Karpas-422 (cell line): ENCODE measurements at regions not wholly inside any gene's neighbourhood (a gene's known extent, or its start where the extent isn't known, plus 50 kb on each side); places are given as distances from the start of the nearest gene placed in this dataset.
"Not testable (repeated sequence)": the region's sequence is repeated elsewhere in the genome, so short reads cannot be mapped to it uniquely, and the experiment has no call there.

ENCODE experiments used
- DNase-seq: peaks from one replicate; pipeline ENCODE4 v3.0.0-alpha.2; 2015
- H2AFZ ChIP-seq: fragments of 200-600 bp; sonication (generic); 2 replicates; pipeline ENCODE4 v1.6.1; 2014; ENCODE audit warnings: antibody characterized with exemption, low read length, mixed read lengths
- H3K27ac ChIP-seq: fragments of 200-600 bp; sonication (generic); 2 replicates; pipeline ENCODE4 v1.5.1; 2014; ENCODE audit warnings: mild to moderate bottlenecking, low read length, moderate library complexity
- H3K27me3 ChIP-seq: fragments of 200-600 bp; sonication (generic); 2 replicates; pipeline ENCODE4 v1.6.1; 2014; ENCODE audit warnings: low read length, mixed read lengths
- H3K36me3 ChIP-seq: fragments of 200-600 bp; sonication (generic); 2 replicates; pipeline ENCODE4 v1.6.1; 2014; ENCODE audit warnings: low read length, mixed read lengths; ENCODE audit not compliant: insufficient read depth
- H3K4me1 ChIP-seq: fragments of 200-600 bp; sonication (generic); 2 replicates; pipeline ENCODE4 v1.6.1; 2014; ENCODE audit warnings: mild to moderate bottlenecking, low read length, mixed read lengths
- H3K4me2 ChIP-seq: fragments of 200-600 bp; sonication (generic); 2 replicates; pipeline ENCODE4 v1.6.1; 2014; ENCODE audit warnings: low read length, low read depth, mild to moderate bottlenecking; ENCODE audit not compliant: poor library complexity, severe bottlenecking
- H3K4me3 ChIP-seq: fragments of 200-600 bp; sonication (generic); 2 replicates; pipeline ENCODE4 v1.5.1; 2014; ENCODE audit warnings: mild to moderate bottlenecking, antibody characterized with exemption, low read length, mixed read lengths
- H3K79me2 ChIP-seq: fragments of 200-600 bp; sonication (generic); 2 replicates; pipeline ENCODE4 v1.6.1; 2014; ENCODE audit warnings: mild to moderate bottlenecking, low read length, mixed read lengths
- H3K9ac ChIP-seq: fragments of 200-600 bp; sonication (generic); 2 replicates; pipeline ENCODE4 v1.6.0; 2014; ENCODE audit warnings: low read length
- H3K9me2 ChIP-seq: fragments of 200-600 bp; sonication (generic), shearing (Covaris generic); replicated peaks from 2 replicates; pipeline ENCODE4 v1.6.0; 2014; ENCODE audit warnings: mild to moderate bottlenecking, low read length, moderate library complexity; ENCODE audit not compliant: insufficient read depth
- H3K9me3 ChIP-seq: fragments of 300-700, 200-600 bp; sonication (generic); 2 replicates; pipeline ENCODE4 v1.6.1; 2014; ENCODE audit warnings: low read length, mixed read lengths
- H4K20me1 ChIP-seq: fragments of 200-600 bp; sonication (generic); 2 replicates; pipeline ENCODE4 v1.6.1; 2014; ENCODE audit warnings: mild to moderate bottlenecking, antibody characterized with exemption, low read length, low read depth; ENCODE audit not compliant: insufficient read depth

DNA sequence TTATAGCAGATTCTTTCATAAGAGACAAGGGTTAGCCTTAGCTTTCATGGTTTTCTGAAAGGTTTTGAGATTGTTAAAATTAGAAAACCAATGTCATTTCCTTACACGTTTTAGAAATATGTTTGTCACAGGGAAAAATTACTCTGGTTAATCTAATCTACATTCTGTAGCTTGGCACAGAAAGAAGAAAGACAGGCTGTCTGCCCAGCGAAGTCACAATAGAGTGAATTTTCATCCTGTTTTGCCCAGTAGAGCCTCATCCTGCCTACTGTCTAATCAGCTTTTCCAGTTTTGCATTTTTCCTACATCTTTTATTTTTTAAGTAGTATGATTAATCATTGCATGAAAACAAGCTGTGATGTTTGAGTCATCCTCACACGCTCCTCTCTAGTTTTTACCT is 688.8 kb downstream of the MTRR start:
- no peak for DNase-seq
- H3K4me2 ChIP-seq, result no peak overlapping the region
- H4K20me1 ChIP-seq, result no peaks in the 10 kb centered on the region
- no peaks in the 10 kb centered on the region for H3K4me1 ChIP-seq
- no peaks in the 10 kb centered on the region; the same call in 1 of the 2 replicates for H3K9me2 ChIP-seq
- H3K9me3 ChIP-seq, result peaks cover 6% of the 10 kb centered on the region
- no peak overlapping the region for H3K27ac ChIP-seq
- no peaks in the 10 kb centered on the region for H3K27me3 ChIP-seq
- no peaks in the 10 kb centered on the region for H3K36me3 ChIP-seq
- no peak overlapping the region for H3K9ac ChIP-seq
- H3K79me2 ChIP-seq, result no peaks in the 10 kb centered on the region
- no peak overlapping the region for H2AFZ ChIP-seq
- no peak overlapping the region for H3K4me3 ChIP-seq

DNA sequence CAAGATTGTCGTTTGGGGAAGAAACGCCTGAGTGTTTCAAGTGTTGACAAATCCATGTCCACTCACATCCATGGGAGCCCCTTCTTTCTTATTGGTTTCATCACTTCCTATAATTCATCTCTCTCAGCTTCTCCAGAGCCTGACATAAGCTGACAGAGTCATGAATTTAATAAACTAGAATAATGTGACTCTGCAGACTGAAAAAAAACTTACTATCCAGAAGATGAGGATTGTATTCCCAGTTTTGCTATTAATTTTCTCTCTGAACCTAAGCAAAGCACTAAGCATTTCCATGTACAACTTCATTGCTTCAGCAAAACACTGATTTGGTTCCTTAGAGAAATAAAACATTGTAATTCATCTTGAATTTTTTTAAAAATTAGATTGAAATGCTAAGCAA is 691.8 kb downstream of the MTRR start:
- Histone ChIP-seq H3K9me3 (peaks cover 4% of the 10 kb centered on the region), H3K36me3 (no peaks in the 10 kb centered on the region), H3K79me2 (no peaks in the 10 kb centered on the region), H3K4me3 (no peak overlapping the region), H3K9me2 (no peaks in the 10 kb centered on the region; the same call in 1 of the 2 replicates), H3K4me1 (peaks cover 5% of the 10 kb centered on the region), H3K27me3 (no peaks in the 10 kb centered on the region), H3K9ac (no peak overlapping the region), H3K4me2 (no peak overlapping the region), H4K20me1 (no peaks in the 10 kb centered on the region), H2AFZ (no peak overlapping the region), H3K27ac (no peak overlapping the region)
- DNase-seq, result no peak

DNA sequence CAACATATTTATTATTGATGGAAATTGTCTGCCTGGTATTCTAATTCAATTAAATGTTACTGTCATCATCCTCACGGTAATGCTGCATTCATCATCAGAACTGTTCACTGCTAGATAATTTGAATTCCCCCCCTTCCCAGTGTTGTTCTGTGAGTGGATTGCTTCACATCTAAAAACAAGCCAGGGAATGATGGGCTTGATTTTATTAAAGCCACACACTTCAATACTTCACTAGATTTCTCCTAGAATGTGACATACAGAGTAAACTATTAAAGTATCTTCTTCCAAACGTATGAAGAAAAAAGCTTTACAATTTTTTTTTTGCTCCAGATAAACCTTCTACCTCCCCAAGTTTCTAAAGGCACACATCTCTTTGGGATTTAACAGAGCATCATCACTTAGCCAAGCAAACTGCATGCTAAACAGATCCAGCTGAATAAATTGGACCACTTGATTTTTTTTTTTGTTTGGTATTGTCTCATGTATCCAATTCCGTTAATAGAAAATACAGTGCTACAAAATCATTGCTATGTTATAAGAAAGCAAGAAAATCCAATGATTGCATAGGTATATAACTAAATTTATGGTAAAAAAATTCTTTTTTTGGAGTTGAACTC is 692.4 kb downstream of the MTRR start:
- Histone ChIP-seq H3K9me3 (peaks cover 4% of the 10 kb centered on the region), H3K4me2 (no peak overlapping the region), H3K4me1 (peaks cover 5% of the 10 kb centered on the region), H3K36me3 (no peaks in the 10 kb centered on the region), H3K9me2 (no peaks in the 10 kb centered on the region; the same call in 1 of the 2 replicates), H3K27ac (no peak overlapping the region), H3K27me3 (no peaks in the 10 kb centered on the region), H4K20me1 (no peaks in the 10 kb centered on the region), H3K9ac (no peak overlapping the region), H3K79me2 (no peaks in the 10 kb centered on the region), H3K4me3 (no peak overlapping the region), H2AFZ (no peak overlapping the region)
- no peak for DNase-seq

DNA sequence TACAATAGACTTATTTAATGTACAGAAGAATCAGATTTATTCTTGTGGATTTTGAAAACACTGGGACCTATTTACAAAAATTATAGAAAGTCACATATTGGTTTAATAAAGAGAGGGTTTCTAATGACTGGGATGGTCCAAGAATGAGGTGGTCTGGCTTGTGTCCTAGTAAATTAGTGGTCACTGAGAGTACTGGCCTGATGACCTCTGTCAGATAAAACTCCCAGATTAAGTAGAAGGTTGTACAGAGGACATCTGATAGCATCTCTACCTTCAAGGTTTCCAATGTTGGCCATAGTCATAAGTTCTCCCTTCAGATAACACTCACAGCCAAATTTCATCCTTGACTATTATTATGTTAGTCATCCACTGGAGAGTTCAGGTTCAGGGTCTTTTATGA is 692.9 kb downstream of the MTRR start:
- no peak overlapping the region for H3K4me2 ChIP-seq
- H3K9me2 ChIP-seq, result no peaks in the 10 kb centered on the region; the same call in 1 of the 2 replicates
- H3K79me2 ChIP-seq, result no peaks in the 10 kb centered on the region
- H3K27me3 ChIP-seq, result no peaks in the 10 kb centered on the region
- H3K4me3 ChIP-seq, result no peak overlapping the region
- H3K9ac ChIP-seq, result no peak overlapping the region
- no peaks in the 10 kb centered on the region for H4K20me1 ChIP-seq
- H3K9me3 ChIP-seq, result peaks cover 4% of the 10 kb centered on the region
- H2AFZ ChIP-seq, result no peak overlapping the region
- no peak for DNase-seq
- H3K27ac ChIP-seq, result no peak overlapping the region
- peaks cover 5% of the 10 kb centered on the region for H3K4me1 ChIP-seq
- no peaks in the 10 kb centered on the region for H3K36me3 ChIP-seq

DNA sequence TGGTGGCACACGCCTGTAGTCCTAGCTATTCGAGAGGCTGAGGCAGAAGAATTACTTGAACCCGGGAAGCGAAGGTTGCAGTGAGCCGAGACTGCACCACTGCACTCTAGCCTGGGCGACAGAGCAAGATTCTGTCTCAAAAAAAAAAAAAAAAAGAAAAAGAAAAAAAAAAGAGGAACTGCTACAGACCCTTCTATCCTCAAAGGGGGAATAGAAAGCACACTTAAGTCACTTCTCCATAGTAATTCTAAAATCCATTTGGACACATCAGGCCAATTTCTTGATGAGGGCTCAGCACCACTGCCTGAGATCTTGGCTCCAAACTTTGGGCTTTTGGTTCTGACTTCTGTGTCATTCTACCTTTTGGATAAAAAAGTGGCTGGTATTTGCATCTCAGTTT is 694.6 kb downstream of the MTRR start:
- not testable (repeated sequence) for H3K27ac ChIP-seq, H4K20me1 ChIP-seq, H3K36me3 ChIP-seq, H3K9ac ChIP-seq, H3K4me1 ChIP-seq, H3K4me2 ChIP-seq, H3K79me2 ChIP-seq, H3K9me3 ChIP-seq, H3K9me2 ChIP-seq, H3K4me3 ChIP-seq, H2AFZ ChIP-seq, H3K27me3 ChIP-seq, DNase-seq

DNA sequence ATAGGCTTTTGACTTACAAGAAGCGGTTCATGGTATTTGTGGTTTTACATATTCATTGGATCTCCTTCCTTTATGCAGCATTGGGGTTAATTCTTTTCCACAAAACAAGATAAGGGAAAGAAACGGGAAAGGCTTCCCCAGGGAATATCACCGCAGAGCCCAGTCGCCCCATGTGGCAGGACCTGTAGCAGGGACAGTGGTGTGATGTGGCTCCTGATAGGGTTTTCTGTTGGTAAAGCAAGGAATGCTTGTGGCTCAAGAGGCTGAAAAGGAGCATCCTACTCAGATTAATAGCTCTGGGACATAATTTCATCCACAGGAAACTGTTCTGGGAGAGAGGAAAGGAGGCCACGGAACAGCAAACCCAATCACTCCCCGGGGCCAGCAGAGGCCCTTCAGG is 699.9 kb downstream of the MTRR start:
- Histone ChIP-seq H3K4me2 (no peak overlapping the region), H3K79me2 (no peaks in the 10 kb centered on the region), H3K9me2 (no peaks in the 10 kb centered on the region), H2AFZ (no peak overlapping the region), H3K27me3 (no peaks in the 10 kb centered on the region), H3K36me3 (no peaks in the 10 kb centered on the region), H3K9ac (no peak overlapping the region), H3K9me3 (peaks cover 7% of the 10 kb centered on the region; the same call in 1 of the 2 replicates), H3K27ac (no peak overlapping the region), H3K4me1 (peaks cover 2% of the 10 kb centered on the region), H3K4me3 (no peak overlapping the region), H4K20me1 (no peaks in the 10 kb centered on the region)
- DNase-seq, result no peak

DNA sequence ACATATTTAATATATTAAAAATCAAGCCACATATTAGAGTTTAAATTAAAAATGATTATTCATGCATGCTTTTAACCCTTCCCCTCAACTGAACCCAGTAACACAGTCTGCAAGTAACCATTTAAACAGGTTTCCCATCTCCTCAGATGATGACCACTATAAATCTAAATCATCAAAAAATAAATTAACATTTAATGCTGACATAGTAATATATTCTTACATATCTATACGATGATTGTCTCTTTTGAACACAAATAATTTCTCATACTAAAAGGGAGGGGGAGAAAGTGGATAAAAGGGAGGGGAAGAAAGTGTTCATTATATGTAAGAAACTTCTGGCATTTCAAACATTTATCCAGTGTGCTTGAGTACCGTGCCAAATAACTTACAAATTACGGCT is 701.6 kb downstream of the MTRR start:
- DNase-seq, result no peak
- H3K4me1 ChIP-seq, result no peaks in the 10 kb centered on the region
- H4K20me1 ChIP-seq, result no peaks in the 10 kb centered on the region
- no peaks in the 10 kb centered on the region for H3K27me3 ChIP-seq
- no peaks in the 10 kb centered on the region for H3K36me3 ChIP-seq
- H3K9me3 ChIP-seq, result peaks cover 7% of the 10 kb centered on the region
- no peak overlapping the region for H3K4me2 ChIP-seq
- no peak overlapping the region for H3K4me3 ChIP-seq
- no peaks in the 10 kb centered on the region for H3K9me2 ChIP-seq
- H2AFZ ChIP-seq, result no peak overlapping the region
- no peaks in the 10 kb centered on the region for H3K79me2 ChIP-seq
- H3K9ac ChIP-seq, result no peak overlapping the region
- no peak overlapping the region for H3K27ac ChIP-seq

DNA sequence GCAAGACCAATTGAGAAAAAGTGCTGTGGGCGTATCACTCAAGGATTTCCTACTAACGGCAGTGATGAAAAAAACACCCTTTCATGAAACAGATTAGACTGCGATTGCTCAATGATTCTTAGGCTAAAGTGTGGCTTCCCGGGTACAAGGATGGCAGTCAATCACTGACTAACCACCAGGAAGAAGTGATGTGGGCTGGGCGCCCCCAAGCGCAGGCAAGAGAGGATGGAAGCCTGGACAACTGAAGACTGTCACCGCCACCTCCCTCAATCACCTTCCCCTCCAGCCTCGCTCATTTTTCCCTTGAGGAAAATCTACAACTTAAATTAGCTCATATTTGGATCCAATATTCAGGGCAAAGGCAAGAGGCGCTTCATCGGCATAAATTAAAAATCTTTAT is 707.2 kb downstream of the MTRR start:
- no peaks in the 10 kb centered on the region for H3K36me3 ChIP-seq
- no peaks in the 10 kb centered on the region for H4K20me1 ChIP-seq
- H3K4me3 ChIP-seq, result no peak overlapping the region
- peaks cover 5% of the 10 kb centered on the region for H3K9me3 ChIP-seq
- H3K27ac ChIP-seq, result no peak overlapping the region
- no peaks in the 10 kb centered on the region for H3K4me1 ChIP-seq
- no peak overlapping the region for H3K4me2 ChIP-seq
- no peaks in the 10 kb centered on the region for H3K79me2 ChIP-seq
- no peaks in the 10 kb centered on the region for H3K27me3 ChIP-seq
- no peak for DNase-seq
- no peak overlapping the region for H2AFZ ChIP-seq
- no peaks in the 10 kb centered on the region for H3K9me2 ChIP-seq
- H3K9ac ChIP-seq, result no peak overlapping the region

DNA sequence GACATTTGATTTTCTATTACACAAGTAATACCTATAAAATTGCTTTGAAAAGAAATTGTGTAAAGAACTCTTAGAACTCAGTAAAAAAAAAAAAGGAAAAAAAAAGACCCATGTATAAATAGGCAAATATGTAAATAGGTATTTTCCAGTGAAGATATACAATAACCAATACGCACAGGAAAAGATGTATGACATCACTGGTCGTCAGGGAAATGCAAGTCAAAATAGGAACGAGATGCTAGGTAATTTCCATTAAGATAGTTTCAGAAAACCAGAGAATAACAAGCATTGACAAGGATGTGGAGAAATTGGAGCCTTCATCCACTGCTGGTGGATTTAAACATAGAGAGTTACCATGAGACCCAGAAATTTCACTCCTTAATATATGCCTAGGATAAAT is 708.8 kb downstream of the MTRR start:
- Histone ChIP-seq H3K4me1 (no peaks in the 10 kb centered on the region), H3K4me2 (no peak overlapping the region), H2AFZ (no peak overlapping the region), H3K27me3 (no peaks in the 10 kb centered on the region), H3K4me3 (no peak overlapping the region), H3K79me2 (no peaks in the 10 kb centered on the region), H3K27ac (no peak overlapping the region), H3K9ac (no peak overlapping the region), H3K36me3 (no peaks in the 10 kb centered on the region), H4K20me1 (no peaks in the 10 kb centered on the region), H3K9me2 (no peaks in the 10 kb centered on the region), H3K9me3 (peaks cover 5% of the 10 kb centered on the region)
- DNase-seq, result no peak
